GM12878 (cell line): ENCODE measurements at regions not wholly inside any gene's neighbourhood (a gene's known extent, or its start where the extent isn't known, plus 50 kb on each side); places are given as distances from the start of the nearest gene placed in this dataset.

ENCODE experiments used
- ATAC-seq: fragments of 200-7000 bp; cut with Tn5 transposase; 3 replicates; pipeline ENCODE4 v1.9.1; 2020; ENCODE audit warnings: mild to moderate bottlenecking, moderate library complexity
- BruUV-seq: library from RNA; stranded (reverse); fragments of 400-500 nt; replicated peaks from 2 replicates; lab custom pipeline; 2021; lab: Mats Ljungman, UMichigan
- CTCF ChIA-PET: fragments of 300-600 bp; sonication (Branson Sonifier 250); formaldehyde crosslinking; extraction: SDS; loops from one replicate; lab custom pipeline; 2021; ENCODE audit warnings: inconsistent platforms; lab: Yijun Ruan, JAX
- POLR2A ChIA-PET: fragments of 350-600 bp; formaldehyde crosslinking; extraction: SDS; loops from one replicate; lab custom pipeline; 2021; ENCODE audit warnings: inconsistent platforms; lab: Charles Lee
- RAD21 ChIA-PET: fragments of 300-600 bp; sonication (Branson Sonifier 250); formaldehyde crosslinking; loops from one replicate; lab custom pipeline; 2023; ENCODE audit warnings: antibody characterized with exemption; ENCODE audit not compliant: unreplicated experiment; lab: Charles Lee
- SMC1A ChIA-PET: fragments of 300-600 bp; sonication (Branson Sonifier 250); formaldehyde crosslinking; loops from one replicate; lab custom pipeline; 2023; ENCODE audit not compliant: unreplicated experiment, uncharacterized antibody; lab: Charles Lee
- DNase-seq: peaks from one replicate; pipeline ENCODE4 v3.0.0-alpha.2; 2011; ENCODE audit warnings: low read depth, low spot score
- FAIRE-seq: peaks from 3 replicates; lab custom pipeline; 2011; peaks lifted over from hg19 to GRCh38; lab: Jason Lieb, UNC
- H2AFZ ChIP-seq: 2 replicates; pipeline ENCODE4 v1.6.0; 2011; ENCODE audit warnings: low read depth, low read length, control low read depth; ENCODE audit not compliant: control insufficient read depth
- H3K27ac ChIP-seq: 2 replicates; pipeline ENCODE4 v1.5.1; 2011; ENCODE audit warnings: control low read depth; ENCODE audit not compliant: control insufficient read depth, insufficient read depth
- H3K27me3 ChIP-seq, 2 experiments: replicated peaks in 1 of 2; 2 replicates each; pipeline versions ENCODE4 v1.6.0 to v1.6.1; 2011; ENCODE audit warnings: low read length in 1 of 2; ENCODE audit not compliant: control insufficient read depth in 2 of 2, insufficient read depth in 2 of 2
- H3K36me3 ChIP-seq, 2 experiments: 2 replicates each; pipeline ENCODE4 v1.5.1; 2011; ENCODE audit warnings: low read length in 1 of 2; ENCODE audit not compliant: control insufficient read depth in 2 of 2, insufficient read depth in 2 of 2
- H3K4me1 ChIP-seq: 2 replicates; pipeline ENCODE4 v1.6.1; 2011; ENCODE audit warnings: mild to moderate bottlenecking, low read length, moderate library complexity, mixed read lengths; ENCODE audit not compliant: control insufficient read depth, insufficient read depth
- H3K4me2 ChIP-seq: 2 replicates; pipeline ENCODE4 v1.6.0; 2011; ENCODE audit warnings: control low read depth; ENCODE audit not compliant: control insufficient read depth, insufficient read depth
- H3K4me3 ChIP-seq: fragments of 200-600 bp; sonication (generic); 2 replicates; pipeline ENCODE4 v1.5.1; 2016
- H3K79me2 ChIP-seq: 2 replicates; pipeline ENCODE4 v1.6.0; 2011; ENCODE audit warnings: low read length; ENCODE audit not compliant: control insufficient read depth, insufficient read depth
- H3K9ac ChIP-seq: 2 replicates; pipeline ENCODE4 v1.8.0; 2011; ENCODE audit warnings: low read length, control low read depth, mixed read lengths; ENCODE audit not compliant: control insufficient read depth, insufficient read depth
- H3K9me3 ChIP-seq: replicated peaks from 3 replicates; pipeline ENCODE4 v1.5.1; 2011; ENCODE audit warnings: mild to moderate bottlenecking, low read length; ENCODE audit not compliant: control insufficient read depth, insufficient read depth
- H4K20me1 ChIP-seq: 2 replicates; pipeline ENCODE4 v1.6.0; 2011; ENCODE audit not compliant: control insufficient read depth, insufficient read depth
- ASH2L ChIP-seq: fragments of 300-600, 200-600 bp; sonication (generic); IDR thresholded peaks from 2 replicates; pipeline ENCODE4 v1.6.1; 2017; ENCODE audit warnings: low read depth, mild to moderate bottlenecking, borderline replicate concordance
- BCL11A ChIP-seq: IDR thresholded peaks from 2 replicates; pipeline ENCODE4 v1.6.1; 2011; ENCODE audit warnings: low read depth, low read length
- HCFC1 ChIP-seq: fragments of 150-350 bp; IDR thresholded peaks from 2 replicates; pipeline ENCODE4 v1.6.1; 2014; ENCODE audit warnings: low read length
- HDAC6 ChIP-seq: fragments of 200-600 bp; sonication (generic); IDR thresholded peaks from one replicate; pipeline ENCODE4 v1.8.0; 2017; ENCODE audit warnings: antibody characterized with exemption; ENCODE audit not compliant: unreplicated experiment
- IKZF2 ChIP-seq, 2 experiments: fragments of 450-650 bp; IDR thresholded peaks; 2 replicates each; pipeline ENCODE4 v1.6.1; 2017; ENCODE audit warnings: mild to moderate bottlenecking in 2 of 2, moderate library complexity in 2 of 2
- IRF4 ChIP-seq: IDR thresholded peaks from 2 replicates; pipeline ENCODE4 v1.6.1; 2011; ENCODE audit warnings: low read depth, low read length
- RBBP5 ChIP-seq: fragments of 200-600 bp; sonication (generic); conservative IDR thresholded peaks from 2 replicates; pipeline ENCODE4 v1.6.1; 2016
- SMARCA5 ChIP-seq: fragments of 450-650 bp; IDR thresholded peaks from 2 replicates; pipeline ENCODE4 v1.6.1; 2017; ENCODE audit warnings: mild to moderate bottlenecking
- TCF3 ChIP-seq: IDR thresholded peaks from 2 replicates; pipeline ENCODE4 v1.6.1; 2012; ENCODE audit warnings: low read depth, mild to moderate bottlenecking, low read length, borderline replicate concordance; ENCODE audit not compliant: insufficient read depth
- ZBTB40 ChIP-seq: fragments of 450-650 bp; IDR thresholded peaks from 2 replicates; pipeline ENCODE4 v1.6.1; 2016; ENCODE audit warnings: mild to moderate bottlenecking, moderate library complexity, borderline replicate concordance
- ZZZ3 ChIP-seq: IDR thresholded peaks from 2 replicates; pipeline ENCODE4 v1.6.1; 2011; ENCODE audit warnings: low read depth; ENCODE audit not compliant: control insufficient read depth, insufficient read length
- WGBS: methylation state at CpG from one replicate; pipeline ENCODE4 v1.1.6; 2016; ENCODE audit warnings: low lambda C conversion rate; ENCODE audit not compliant: insufficient replicate concordance, insufficient coverage; ENCODE audit errors: missing lambda C conversion rate; 5-methylcytosine and 5-hydroxymethylcytosine counted together
- in situ Hi-C: fragments of 300-500 bp; cut with MboI; formaldehyde crosslinking; loops from 9 replicates; pipeline ENCODE4 v1.14.3; 2018; ENCODE audit warnings: mixed read lengths
- intact Hi-C: fragments of 100-400 bp; cut with micrococcal nuclease; formaldehyde crosslinking; loops from one replicate; pipeline ENCODE4 v1.14.2; 2022; ENCODE audit not compliant: unreplicated experiment

DNA sequence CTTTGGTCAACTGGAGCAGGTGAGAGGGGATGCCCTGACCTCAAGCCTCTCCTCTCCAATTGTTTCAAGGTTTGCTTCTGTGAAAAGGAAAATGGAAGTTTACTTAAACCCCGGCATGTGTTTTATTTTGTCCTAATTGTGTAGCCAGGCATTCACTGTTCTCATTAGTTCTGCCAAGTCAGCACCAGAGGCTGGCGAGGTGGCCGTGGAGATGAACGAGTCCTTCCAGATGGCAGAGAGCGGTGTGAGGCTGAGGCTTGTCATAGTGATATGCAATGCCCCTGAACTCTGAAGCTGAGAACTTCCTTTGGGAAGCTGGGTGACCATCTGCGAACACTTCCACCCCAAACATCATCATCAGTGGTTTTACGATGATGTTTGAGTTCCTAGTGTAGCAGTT lies 199.6 kb downstream of the TJP1 start:
- 69% methylated on average over 7 of the region's 7 CpGs for WGBS
- RAD21 ChIA-PET: no interaction called here

More for the DNA sequence above, 199.6 kb downstream of the TJP1 start:
- Histone ChIP-seq H3K27me3 (no peaks in the 10 kb centered on the region), H2AFZ (no peak overlapping the region), H3K4me3 (no peak overlapping the region), H4K20me1 (no peaks in the 10 kb centered on the region), H3K4me2 (no peak overlapping the region), H3K9me3 (no peaks in the 10 kb centered on the region), H3K36me3 (no peaks in the 10 kb centered on the region), H3K4me1 (no peaks in the 10 kb centered on the region), H3K27ac (no peak overlapping the region), H3K79me2 (no peaks in the 10 kb centered on the region), H3K9ac (no peak overlapping the region)
- no TSS peak for BruUV-seq
- ChIA-PET CTCF (no interaction called here), POLR2A (no interaction called here), SMC1A (no interaction called here)
- DNase-seq (no peak), FAIRE-seq (no peak), ATAC-seq (no peak)
- TF ChIP-seq RBBP5 (no peak), IKZF2 (IDR thresholded peaks at IDR 0.05) (no peak), HDAC6 (no peak), TCF3 (no peak), ZBTB40 (no peak), IRF4 (no peak), HCFC1 (no peak), ASH2L (no peak), ZZZ3 (no peak), SMARCA5 (no peak), BCL11A (no peak)
- in situ Hi-C loops: no loop called here
- intact Hi-C loops: no loop called here
